ENCODE measurements at regions not wholly inside any gene's neighbourhood (a gene's known extent, or its start where the extent isn't known, plus 50 kb on each side); places are given as distances from the start of the nearest gene placed in this dataset.
"Not testable (repeated sequence)": the region's sequence is repeated elsewhere in the genome, so short reads cannot be mapped to it uniquely, and the experiment has no call there.

GRCh38 chr12:75809746-75810145 lies 221.8 kb downstream of the PHLDA1 start:
- no peak for DNase-seq (ENCODE audit: low read depth in 2 of 2)

DNA sequence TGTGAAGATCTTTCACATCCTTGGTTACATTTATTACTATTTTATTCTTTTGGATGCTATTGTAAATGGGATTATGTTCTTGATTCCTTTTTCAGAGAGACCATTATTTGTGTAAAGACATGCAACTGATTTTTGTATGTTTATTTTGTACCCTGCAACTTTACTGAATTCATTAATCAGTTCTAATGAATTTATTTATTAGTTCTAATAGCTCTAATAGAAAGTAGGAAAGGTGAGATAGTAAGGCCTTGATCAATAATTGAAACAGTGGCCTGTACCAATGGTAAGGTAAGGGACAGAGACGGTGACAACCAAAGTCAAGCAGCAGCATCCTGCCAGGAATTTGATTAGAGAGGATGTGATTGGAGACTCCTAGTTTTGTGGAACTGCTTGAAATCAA lies 224.1 kb downstream of the PHLDA1 start:
- DNase-seq (ENCODE audit: low read depth in 2 of 2): no peak

DNA sequence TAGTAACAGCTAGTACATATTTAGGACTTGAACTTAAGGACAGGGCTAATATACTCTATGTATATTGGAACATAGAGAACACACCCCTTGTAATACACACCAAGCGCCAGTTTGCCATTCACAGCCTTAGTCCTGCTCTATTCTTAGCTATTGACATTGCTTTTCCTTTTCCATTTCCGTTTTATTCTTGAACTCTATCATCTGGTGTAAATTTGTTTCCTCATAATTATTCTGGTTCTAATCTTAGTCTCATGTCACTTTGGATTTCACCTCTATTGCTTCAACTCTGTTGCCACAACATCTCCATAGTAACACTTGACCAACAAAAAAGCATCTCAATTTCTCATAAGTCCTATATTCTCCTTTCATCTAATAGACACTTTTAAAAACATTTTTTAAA lies 225.7 kb downstream of the PHLDA1 start:
- peak; percentile 39 to 73 for DNase-seq (ENCODE audit: low read depth in 2 of 2)

DNA sequence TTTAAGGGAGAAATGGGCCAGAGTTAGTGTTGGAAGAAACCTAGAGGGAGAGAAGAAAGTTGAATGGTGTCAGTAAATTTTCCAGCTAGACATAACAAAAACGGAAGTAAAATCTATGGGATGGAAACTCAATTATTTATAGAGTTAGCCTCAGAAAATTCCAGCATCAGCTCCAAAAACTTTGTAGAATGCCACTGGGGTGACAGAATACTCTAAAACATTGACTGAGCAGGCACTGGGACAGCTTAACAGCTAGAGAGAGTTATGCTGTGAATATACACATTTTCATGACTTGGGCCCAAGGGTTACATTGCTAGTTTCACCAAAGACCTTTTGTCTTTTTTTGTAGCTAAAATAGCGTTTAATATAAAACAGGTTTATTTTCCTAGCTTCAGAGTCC lies 226.3 kb downstream of the PHLDA1 start:
- peak in 1 of 2 donors; percentile 46 for DNase-seq (ENCODE audit: low read depth in 2 of 2)

DNA sequence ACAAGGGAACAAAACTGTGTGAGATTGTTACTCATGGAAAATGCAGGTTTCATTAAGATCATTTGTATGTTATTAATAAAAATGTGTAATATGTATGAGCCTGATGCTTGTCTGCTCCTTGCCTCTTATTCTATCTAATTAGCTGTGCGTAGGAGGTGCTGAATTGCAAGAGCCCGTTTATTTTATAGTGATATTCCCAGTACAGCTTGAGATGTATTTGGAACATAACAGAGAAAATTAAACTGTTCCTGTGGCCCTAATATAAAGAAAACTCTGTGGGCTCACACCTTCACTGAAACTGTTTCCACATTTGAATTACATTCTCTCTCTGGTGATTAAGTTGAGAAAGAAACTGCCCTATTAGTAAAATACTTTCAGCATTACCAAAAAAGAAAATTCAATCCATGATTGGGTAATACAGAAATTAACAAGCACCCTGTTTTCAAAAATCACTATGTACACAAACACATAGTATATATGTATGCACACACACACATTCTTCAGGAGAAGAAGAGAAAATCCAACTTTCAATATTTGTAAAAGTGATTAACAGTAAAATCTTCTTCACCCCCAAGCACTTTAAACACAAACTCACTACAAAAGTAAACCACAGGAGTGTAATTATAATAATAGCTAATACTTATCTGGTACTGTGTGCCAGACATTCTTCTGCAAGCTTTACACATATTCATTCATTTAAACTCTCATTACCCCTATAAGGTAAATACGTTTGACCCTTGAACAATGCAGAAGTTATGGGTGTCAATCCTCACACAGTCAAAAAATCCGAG lies 233.2 kb downstream of the PHLDA1 start:
- DNase-seq (ENCODE audit: low read depth in 2 of 2): no peak

GRCh38 chr12:75795125-75795524 lies 236.5 kb downstream of the PHLDA1 start:
- no peak for DNase-seq (ENCODE audit: low read depth in 2 of 2)

DNA sequence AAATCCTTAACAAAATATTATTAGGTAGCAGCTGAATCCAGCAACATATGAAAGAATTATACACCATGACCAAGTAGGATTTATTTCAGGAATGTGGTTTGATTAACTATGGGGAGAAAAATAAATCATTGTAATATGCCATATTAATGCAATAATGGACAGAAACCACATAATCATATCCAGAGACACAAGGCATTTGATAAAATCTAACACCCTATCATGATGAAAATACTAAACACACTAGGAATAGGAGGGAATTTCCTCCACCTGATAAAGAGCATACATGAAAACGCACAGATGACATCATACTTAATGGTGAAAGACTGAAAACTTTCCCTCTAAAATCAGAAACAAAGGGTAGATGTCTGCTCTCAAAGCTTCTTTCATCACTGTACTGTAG lies 238.9 kb downstream of the PHLDA1 start:
- no peak for DNase-seq (ENCODE audit: low read depth in 2 of 2)

DNA sequence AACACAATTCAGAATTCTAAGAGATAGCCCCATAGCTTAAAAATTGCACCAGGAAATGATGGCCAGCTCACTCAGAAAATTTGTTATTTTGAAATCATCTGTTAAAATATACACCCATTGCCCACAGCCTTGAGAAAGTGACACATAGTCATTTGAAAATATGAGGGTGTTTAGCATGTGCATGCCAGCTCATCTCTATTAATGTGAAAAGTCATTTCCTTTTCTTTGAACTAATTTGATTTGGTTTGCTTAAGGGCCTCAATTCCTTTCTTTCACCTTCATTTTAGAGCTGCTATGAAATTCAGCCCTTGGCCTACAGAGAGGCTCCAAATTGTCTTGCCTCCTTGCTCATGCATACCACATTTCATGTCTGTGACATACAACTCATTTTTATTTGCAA lies 241.4 kb downstream of the PHLDA1 start:
- DNase-seq (ENCODE audit: low read depth in 2 of 2): peak in 1 of 2 donors; percentile 30

GRCh38 chr12:75787146-75787545 lies 244.4 kb downstream of the PHLDA1 start:
- DNase-seq (ENCODE audit: low read depth in 2 of 2): not testable (repeated sequence)

GRCh38 chr12:75786070-75786469 lies 245.5 kb downstream of the PHLDA1 start:
- DNase-seq (ENCODE audit: low read depth in 2 of 2): no peak

GRCh38 chr12:75784591-75784990 lies 247.0 kb downstream of the PHLDA1 start:
- peak; percentile 17 to 27 for DNase-seq (ENCODE audit: low read depth in 2 of 2)

GRCh38 chr12:75783093-75783877 lies 248.3 kb downstream of the PHLDA1 start:
- DNase-seq (ENCODE audit: low read depth in 2 of 2): no peak

DNA sequence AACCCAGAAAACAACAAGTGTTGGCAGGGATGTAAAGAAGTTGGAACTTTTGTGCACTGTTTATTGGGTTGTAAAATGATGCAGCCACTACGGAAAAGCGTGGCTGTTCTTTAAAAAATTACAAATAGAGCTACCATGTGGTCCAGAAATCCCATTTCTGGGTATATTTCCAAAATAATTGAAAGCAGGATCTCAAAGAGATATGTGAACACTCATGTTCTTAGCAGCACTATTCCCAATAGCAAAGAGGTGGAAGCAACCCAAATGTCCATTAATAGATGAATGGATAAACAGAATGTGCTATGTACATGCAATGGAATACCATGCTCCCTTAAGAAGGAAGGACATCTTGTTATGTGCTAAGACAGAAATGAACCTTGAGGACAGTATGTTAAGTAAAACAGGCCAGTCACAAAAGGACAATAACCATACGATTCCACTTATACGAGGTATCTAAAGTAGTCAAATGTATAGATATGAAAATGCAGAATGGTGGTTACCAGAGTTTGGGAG lies 249.5 kb downstream of the PHLDA1 start:
- DNase-seq (ENCODE audit: low read depth in 2 of 2): no peak

GRCh38 chr12:75781532-75782046 lies 250.0 kb downstream of the PHLDA1 start:
- peak; percentile 70 to 91 for DNase-seq (ENCODE audit: low read depth in 2 of 2)

DNA sequence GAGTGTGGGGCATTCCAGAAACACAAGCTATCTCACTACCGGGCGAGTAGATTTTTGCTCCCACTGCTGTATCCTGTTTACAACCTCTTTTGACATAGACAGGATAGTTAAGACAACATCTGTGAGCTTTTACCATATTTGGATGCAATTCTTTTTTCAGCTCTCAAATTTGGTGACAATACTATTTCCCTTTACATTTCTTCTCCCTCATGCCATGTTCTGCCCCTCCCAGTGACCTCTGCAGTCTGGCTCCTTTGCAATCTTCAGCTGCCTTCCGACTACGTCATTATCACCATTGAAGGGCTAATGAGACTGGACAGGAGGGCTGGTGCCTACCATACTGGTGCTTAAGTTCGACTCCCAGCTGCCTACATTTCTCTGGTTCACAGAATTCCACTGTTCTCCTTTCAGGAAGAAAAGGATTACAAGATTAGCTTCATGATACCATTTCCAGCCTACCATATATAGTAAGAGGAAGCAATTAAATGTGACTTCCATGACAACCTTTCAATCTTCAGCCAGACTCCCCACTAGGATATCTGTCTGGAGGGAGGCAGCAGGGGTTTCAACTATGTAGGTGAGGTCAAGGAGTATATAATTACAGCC lies 251.6 kb downstream of the PHLDA1 start:
- DNase-seq (ENCODE audit: low read depth in 2 of 2): peak; percentile 56 to 72

GRCh38 chr12:75774261-75775052 lies 257.1 kb downstream of the PHLDA1 start:
- no peak for DNase-seq (ENCODE audit: low read depth in 2 of 2)

DNA sequence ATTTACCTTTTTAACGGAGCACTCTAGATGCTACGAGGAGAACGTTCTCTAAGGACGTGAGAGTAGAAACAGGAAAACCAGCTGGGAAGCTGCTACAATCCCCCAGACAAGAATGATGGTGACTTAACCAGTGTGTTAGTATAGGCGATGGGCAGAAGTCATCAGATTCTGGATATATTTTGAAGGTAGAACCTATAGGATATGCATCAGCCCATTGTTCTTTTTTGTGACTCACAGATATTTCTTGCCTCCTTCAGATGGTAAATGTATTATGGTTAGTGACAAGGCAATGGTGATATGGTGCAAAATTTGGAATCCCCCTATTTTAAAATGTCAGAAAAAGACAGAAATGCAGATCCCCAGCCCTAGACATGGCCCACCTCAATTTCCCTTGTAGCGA lies 258.2 kb downstream of the PHLDA1 start:
- DNase-seq (ENCODE audit: low read depth in 2 of 2): peak in 1 of 2 donors; percentile 47

GRCh38 chr12:75771023-75771422 lies 259.6 kb upstream of the KRR1 start:
- no peak for DNase-seq (ENCODE audit: low read depth in 2 of 2)

DNA sequence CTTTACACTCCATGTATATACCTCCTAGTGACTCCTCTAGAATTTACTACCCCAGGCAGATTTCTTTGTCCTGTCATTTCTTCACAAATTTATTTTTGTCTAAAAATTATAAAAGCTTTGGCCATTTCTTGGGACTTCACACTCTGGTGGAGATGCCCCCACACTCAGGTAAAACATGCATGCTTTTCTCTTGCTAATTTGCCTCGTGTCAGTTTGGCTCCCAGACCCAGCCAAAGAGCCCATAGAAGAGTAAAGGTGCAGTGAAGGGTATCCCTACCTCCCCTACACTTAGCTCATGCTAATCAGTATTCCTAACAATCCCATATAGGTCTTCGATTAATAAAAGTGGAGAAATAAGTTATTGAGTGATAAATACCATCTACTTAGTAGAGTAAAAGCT lies 256.5 kb upstream of the KRR1 start:
- DNase-seq (ENCODE audit: low read depth in 2 of 2): no peak

DNA sequence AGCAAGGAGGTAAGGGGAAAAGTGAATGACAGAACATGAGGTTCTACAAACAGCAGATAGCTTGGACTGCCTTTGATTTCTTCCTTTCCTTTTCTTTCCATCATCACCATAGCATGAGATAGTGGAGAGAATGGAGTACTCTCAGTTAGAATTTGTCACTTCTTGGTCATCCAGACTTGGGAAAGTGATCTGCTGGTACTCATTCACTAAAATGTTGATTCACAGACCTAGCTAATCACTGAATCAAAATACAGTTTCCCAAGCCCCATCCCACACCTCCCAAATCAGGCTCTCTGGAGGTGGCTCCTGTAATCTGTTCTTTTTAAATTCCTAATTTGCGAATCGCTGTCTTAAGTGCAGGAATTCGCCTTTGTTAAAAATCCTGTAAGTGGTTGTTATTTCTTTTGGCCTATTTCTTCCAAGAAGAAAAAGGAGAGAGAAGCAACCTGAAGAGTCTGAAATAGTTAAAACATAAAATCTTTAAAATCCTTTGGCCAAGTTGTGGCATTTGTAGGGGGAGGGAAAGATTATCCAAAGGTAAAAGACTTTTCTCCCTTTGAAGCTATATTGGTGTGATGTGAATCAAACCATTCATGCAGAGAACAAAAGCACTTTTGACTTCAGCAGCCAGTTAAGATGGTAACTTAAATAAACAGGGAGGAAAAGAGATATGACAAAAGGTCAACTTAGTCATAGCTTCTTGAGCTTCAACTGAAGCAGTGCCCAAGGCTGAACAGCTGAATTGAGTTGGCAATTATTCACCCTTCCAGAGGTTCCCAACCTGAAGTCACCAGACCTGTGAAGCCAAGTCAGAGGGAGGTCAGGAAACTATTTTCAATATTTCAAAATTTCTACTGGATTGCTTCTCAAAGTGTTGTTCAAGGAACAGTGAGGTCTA lies 255.1 kb upstream of the KRR1 start:
- peak in 1 of 2 donors; percentile 87 for DNase-seq (ENCODE audit: low read depth in 2 of 2)
